HG02884 (cell line): ENCODE measurements at regions not wholly inside any gene's neighbourhood (a gene's known extent, or its start where the extent isn't known, plus 50 kb on each side); places are given as distances from the start of the nearest gene placed in this dataset.

ENCODE experiments used
- ATAC-seq: cut with Tn5 transposase; IDR thresholded peaks from one replicate; pipeline ENCODE4 v1.9.1; 2021; ENCODE audit warnings: mild to moderate bottlenecking, moderate library complexity; ENCODE audit not compliant: unreplicated experiment

DNA sequence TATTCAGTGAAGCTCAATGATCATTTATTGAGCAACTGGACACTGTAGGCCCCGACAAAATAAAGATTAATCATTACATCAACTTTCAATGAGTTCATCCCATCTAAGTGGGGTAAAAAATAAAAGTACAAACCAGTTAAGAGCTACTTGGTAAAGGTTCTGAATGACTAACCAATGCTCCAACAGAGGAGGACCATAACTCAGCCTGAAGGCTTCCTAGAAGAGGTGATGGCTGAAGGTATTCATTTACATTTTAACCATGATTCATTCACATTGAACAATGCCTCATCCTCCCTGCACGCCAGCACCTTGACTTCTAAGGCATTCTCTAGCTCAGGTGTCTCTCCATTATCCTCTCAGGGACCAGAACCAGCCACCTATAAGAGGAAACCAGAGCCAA lies 201.4 kb downstream of the ZNF462 start:
- no peak for ATAC-seq

- no peak for ATAC-seq
Observed at GRCh38 chr9:107065549-107065948, 202.6 kb downstream of the ZNF462 start.

GRCh38 chr9:107067739-107068416 lies 204.9 kb downstream of the ZNF462 start:
- no peak for ATAC-seq

DNA sequence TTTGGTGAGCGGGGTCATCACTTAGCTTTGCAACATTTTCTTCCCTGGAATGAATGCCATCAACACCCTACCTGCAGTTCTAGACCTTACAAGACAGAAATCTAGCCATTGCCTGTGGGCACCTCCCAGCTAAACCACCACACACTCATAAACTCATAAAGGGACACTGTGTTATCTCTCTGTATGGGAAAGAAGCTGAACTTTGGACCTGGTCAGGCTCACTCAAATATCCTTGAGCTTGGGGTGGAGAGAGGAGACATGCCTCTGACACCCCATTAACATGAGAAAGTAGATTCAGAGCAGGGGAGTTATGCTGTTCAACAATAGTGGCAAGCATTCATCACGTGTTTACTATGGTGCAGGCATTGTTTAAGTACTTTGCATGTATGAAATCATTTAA lies 205.6 kb downstream of the ZNF462 start:
- ATAC-seq: no peak

GRCh38 chr9:107070586-107070985 lies 207.6 kb downstream of the ZNF462 start:
- no peak for ATAC-seq

DNA sequence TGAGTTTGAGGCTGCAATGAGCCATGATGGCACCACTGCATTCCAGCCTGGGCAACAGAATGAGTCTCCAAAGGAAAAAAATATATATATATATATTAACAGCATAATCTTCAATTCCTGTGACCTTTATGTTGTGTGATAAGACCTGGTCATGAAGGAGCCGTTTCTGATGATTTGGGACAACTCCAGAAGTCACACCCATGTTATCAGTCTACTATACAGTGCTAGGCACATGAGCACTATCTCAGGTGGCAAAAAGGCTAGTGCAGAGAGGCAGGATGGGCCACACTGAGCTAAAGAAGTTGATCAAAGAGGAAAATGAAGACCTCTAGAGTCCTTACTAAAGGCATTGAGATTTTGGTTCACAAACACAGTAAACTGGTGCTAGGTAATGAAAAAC lies 205.0 kb upstream of the RAD23B start:
- no peak for ATAC-seq

DNA sequence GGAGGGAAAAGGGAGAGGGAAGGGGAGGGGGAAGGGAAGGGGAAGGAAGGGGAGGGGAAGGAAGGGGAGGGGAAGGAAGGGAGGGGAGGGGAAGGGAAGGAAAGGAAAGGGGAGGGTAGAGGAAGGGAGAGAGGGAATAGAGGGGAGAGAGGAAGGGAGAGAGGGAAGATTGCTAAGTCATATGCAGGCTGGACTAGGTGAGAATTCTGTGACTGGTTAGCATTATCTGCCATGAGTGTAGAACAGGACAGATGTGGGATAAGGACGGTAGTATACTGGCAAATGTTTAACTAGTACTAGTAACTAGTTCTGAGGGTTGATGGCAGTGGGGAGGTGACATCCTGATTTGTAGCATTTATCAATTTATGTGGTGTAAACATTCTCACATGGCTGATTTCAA lies 203.5 kb upstream of the RAD23B start:
- ATAC-seq: no peak

- ATAC-seq: no peak
Observed at GRCh38 chr9:107080130-107080529, 202.9 kb upstream of the RAD23B start.

GRCh38 chr9:107086460-107086859 lies 196.6 kb upstream of the RAD23B start:
- ATAC-seq: no peak

DNA sequence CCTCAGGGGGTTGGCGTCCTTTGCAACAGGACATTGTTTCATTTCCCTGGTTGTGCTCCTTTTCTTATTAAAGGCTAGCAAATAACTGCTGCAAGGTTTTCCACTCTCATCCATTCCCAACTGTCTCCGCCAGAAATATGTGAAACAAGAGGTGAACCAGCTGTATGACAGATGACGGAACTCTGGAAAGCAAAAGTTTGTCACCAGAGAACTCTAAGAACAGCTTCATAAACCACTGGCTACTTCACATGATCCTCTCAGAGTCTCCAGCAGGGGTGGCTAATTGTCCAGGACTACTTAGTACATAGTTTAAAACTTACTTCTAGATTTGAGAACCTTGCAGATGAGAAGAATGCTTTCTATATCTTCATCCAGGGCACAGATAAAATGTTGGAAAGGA lies 195.9 kb upstream of the RAD23B start:
- no peak for ATAC-seq

- no peak for ATAC-seq
Observed at GRCh38 chr9:107090218-107090617, 192.9 kb upstream of the RAD23B start.

GRCh38 chr9:107093365-107094060 lies 189.6 kb upstream of the RAD23B start:
- no peak for ATAC-seq

- ATAC-seq: no peak
Observed at GRCh38 chr9:107094370-107094769, 188.7 kb upstream of the RAD23B start.

GRCh38 chr9:107100591-107100990 lies 182.5 kb upstream of the RAD23B start:
- no peak for ATAC-seq

GRCh38 chr9:107102011-107102410 lies 181.1 kb upstream of the RAD23B start:
- ATAC-seq: no peak

GRCh38 chr9:107103621-107104020 lies 179.5 kb upstream of the RAD23B start:
- no peak for ATAC-seq

DNA sequence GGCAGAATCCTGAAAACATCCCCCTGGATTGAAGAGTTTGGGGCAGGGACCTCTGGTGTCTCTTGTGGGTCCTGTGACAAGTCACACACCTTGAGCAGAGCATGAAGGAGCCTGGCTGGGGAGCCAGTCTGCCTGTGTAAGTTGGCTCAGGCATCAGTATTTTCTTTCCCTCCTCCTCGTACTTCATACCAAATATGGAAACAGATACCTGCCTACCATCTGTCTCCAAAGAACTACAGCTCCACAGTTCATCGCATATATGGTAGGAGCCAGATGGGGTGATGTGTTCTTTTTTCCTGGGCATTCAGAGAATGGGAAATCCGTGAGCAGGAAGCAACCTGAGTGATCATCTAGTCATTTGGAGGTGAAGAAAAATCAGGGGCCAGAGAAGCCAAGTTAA lies 177.3 kb upstream of the RAD23B start:
- ATAC-seq: no peak

DNA sequence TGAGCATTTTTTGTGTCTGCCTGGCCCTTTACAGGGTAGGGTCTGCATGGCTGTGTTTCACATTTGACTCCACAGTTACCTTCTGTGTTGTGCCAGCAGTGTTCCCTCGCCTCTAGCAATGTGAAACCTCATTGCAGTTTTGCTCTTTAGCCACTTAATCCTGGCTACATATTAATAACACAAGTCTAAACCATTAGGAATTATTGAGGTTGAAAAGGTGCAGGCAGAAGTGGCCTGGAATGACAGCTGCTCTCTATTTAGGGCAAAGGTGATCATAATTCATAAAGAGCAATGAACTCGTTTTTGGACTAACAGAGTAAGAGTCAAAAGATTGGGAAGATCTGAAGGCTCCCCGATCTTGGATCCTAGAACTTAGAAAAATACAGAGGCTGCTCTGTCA lies 176.7 kb upstream of the RAD23B start:
- ATAC-seq: no peak

DNA sequence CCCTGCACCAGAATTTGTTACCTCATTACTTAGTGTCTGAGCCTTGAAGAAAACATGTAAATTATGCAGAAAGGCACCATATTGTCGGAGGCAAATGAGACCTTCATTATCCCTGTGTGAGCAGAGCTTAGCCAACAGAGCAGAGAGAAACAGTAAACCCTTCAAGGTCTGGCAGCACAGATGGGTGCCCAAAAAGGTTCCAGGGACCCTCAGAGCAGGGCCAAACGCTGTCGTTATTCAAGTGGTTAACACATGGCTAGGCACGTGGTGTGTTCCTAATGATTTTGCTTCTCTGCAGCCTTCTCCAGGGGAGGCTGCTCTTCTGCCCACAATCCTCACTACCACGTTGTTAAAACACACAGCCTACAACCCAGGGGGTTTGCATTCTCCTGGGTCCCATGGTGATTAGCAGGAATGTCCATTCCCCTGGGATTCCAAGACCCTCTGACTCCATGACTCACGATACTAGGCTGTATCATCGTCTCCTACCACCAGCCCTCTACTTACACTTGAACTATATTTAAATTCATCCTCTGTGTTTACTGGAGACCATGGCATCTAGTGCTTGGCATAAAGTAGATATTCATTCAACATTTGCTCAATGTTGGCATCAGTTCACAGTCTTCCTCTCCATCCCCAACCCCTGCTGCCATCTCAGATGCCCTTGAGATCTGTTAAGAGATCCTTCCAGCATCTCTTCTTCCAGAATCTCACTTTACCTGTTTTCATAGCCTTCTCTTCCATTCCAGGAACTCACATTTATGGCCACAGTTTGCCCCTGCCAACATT lies 174.5 kb upstream of the RAD23B start:
- ATAC-seq: no peak

DNA sequence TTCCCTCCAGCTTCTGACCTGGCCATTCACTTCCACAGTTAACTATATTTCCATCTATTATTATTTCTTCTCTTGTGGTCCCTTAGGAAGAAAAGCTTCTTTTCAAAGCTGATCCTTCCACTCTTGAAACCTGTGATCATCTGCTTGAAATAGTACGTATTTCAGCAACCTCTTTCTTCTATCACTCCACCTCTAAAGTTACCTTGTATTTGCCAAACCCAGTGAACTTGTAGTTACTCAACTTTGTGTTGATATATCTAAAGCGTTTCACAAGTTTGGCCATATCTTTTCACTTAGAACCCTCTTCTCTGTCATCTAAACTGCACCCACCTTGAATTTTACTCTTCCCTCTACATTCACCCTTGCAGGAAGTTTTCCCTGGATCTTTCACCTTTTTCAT lies 173.8 kb upstream of the RAD23B start:
- ATAC-seq: no peak

DNA sequence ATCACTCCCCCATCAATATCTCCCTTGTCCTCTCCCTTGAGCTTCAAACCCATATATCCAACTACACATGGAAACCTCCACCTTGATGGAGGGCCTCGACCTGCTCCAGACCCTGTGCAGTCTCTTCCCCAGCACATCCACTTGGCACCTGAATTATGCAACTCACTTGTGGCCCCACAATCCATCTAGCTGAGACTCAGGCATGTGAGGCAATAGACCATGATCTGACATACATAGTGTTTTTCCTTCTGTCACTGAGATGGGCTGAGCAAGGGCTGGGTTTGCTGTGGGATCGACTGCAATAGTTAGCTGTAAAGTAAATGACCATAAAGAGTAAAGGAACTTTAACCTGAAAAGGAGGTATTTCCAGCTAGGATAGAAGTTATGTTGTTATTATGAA lies 172.9 kb upstream of the RAD23B start:
- no peak for ATAC-seq

- ATAC-seq: peak; percentile 86
Observed at GRCh38 chr9:107112707-107113243, 170.3 kb upstream of the RAD23B start.
